Bronchial epithelial cell (primary cell): ENCODE measurements at regions not wholly inside any gene's neighbourhood (a gene's known extent, or its start where the extent isn't known, plus 50 kb on each side); places are given as distances from the start of the nearest gene placed in this dataset.
A peak's percentile ranks its signal among the peaks of the same experiment; 100 is the strongest.

ENCODE experiments used
- DNase-seq: peaks from one replicate; pipeline ENCODE4 v3.0.0-alpha.2; 2010; ENCODE audit warnings: low read depth
- FAIRE-seq: peaks from 2 replicates; lab custom pipeline; 2011; peaks lifted over from hg19 to GRCh38; lab: Jason Lieb, UNC
- H3K27me3 ChIP-seq: 2 replicates; pipeline ENCODE4 v1.5.1; 2011; ENCODE audit warnings: low read length; ENCODE audit not compliant: control insufficient read depth, insufficient read depth
- H3K36me3 ChIP-seq: 2 replicates; pipeline ENCODE4 v1.5.1; 2011; ENCODE audit warnings: low read length; ENCODE audit not compliant: control insufficient read depth, insufficient read depth
- H3K4me3 ChIP-seq: 2 replicates; pipeline ENCODE4 v1.5.1; 2011; ENCODE audit warnings: mild to moderate bottlenecking, low read depth, low read length, control low read depth
- TF ChIP-seq, protein P1 (sequence below): IDR thresholded peaks from 2 replicates; pipeline ENCODE4 v1.5.1; 2011; ENCODE audit warnings: mild to moderate bottlenecking, moderate library complexity, low read length, control low read depth, inconsistent platforms; ENCODE audit not compliant: insufficient read depth, severe bottlenecking

DNA sequence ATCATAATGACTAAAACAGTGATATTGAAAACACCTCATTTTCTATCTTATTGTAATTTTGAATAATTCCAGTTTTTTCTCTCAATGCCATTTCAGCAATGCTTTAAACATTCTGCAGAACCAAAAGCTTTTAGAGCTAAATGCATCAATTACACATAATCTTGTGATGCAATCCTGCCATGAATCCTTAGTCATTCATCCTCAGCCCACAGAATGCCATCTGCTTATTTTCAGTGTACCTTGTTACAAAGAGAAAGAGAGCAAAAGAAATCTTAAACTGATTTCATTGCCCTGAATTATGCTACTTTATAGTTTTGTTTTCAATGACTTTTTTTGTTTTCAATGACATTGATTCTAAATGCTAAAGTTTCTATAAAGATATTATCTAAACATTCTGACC lies 1234.8 kb upstream of the C9orf72 start:
- TF ChIP-seq, protein P1, sequence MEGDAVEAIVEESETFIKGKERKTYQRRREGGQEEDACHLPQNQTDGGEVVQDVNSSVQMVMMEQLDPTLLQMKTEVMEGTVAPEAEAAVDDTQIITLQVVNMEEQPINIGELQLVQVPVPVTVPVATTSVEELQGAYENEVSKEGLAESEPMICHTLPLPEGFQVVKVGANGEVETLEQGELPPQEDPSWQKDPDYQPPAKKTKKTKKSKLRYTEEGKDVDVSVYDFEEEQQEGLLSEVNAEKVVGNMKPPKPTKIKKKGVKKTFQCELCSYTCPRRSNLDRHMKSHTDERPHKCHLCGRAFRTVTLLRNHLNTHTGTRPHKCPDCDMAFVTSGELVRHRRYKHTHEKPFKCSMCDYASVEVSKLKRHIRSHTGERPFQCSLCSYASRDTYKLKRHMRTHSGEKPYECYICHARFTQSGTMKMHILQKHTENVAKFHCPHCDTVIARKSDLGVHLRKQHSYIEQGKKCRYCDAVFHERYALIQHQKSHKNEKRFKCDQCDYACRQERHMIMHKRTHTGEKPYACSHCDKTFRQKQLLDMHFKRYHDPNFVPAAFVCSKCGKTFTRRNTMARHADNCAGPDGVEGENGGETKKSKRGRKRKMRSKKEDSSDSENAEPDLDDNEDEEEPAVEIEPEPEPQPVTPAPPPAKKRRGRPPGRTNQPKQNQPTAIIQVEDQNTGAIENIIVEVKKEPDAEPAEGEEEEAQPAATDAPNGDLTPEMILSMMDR: no peak
- Histone ChIP-seq H3K27me3 (no peaks in the 10 kb centered on the region), H3K36me3 (no peaks in the 10 kb centered on the region), H3K4me3 (no peak overlapping the region)
- no peak for FAIRE-seq
- DNase-seq: peak; percentile 82

DNA sequence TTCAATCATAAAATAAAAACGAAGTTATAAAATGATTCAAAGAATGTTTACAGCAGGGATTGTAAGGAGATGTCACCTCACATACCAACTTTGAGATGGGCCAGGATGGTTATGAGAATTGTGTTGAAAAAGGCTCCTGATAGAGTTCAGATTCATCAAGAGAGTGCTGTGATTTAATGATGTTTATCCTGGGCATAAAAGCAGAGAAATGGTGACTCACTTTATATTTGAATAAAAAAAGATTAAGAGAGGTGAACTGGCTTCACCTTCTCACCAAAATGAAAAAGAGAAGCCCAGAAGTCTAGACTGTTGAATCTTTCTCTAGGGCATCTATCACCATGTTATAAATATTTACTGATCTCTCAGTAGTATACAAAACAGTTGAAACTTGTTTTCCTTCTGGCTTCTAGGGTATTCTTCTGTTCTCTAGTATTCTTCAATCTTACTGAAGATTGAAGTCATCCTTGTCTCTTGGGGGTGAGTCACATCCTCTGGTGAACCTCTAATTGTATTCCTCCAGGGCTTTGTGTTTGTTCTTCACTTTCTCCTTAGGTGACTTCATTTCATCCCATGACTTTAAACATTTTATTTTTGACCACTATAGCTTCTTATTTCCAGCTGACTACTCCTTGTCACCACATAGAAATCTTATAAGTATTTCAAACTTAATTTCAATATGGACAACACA lies 1237.3 kb upstream of the C9orf72 start:
- TF ChIP-seq, protein P1: no peak
- FAIRE-seq (no peak), DNase-seq (peak; percentile 77)
- H3K4me3 ChIP-seq: no peak overlapping the region
- H3K36me3 ChIP-seq: no peaks in the 10 kb centered on the region
- H3K27me3 ChIP-seq: no peaks in the 10 kb centered on the region

DNA sequence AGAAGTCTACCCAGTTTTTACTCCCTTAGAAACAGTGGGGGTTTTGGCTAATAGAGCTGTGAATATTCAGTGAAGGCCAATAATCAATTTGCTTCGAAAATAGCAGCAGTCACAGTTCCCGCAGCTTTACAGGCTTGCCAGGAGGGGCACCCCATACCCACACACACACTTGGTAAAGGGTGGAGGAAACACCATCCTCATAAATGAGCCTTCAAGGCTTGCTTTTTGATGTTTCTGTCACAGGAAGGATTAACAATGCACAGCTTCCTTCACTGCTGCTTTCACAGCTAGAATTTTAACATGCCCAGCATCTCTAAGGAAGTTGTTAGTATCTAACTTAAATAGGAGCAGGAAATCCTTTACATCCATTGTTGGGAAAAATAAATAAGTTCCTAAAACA lies 1247.5 kb upstream of the C9orf72 start:
- DNase-seq (no peak), FAIRE-seq (no peak)
- no peak overlapping the region for H3K4me3 ChIP-seq
- H3K27me3 ChIP-seq: no peaks in the 10 kb centered on the region
- no peaks in the 10 kb centered on the region for H3K36me3 ChIP-seq
- TF ChIP-seq, protein P1: no peak

DNA sequence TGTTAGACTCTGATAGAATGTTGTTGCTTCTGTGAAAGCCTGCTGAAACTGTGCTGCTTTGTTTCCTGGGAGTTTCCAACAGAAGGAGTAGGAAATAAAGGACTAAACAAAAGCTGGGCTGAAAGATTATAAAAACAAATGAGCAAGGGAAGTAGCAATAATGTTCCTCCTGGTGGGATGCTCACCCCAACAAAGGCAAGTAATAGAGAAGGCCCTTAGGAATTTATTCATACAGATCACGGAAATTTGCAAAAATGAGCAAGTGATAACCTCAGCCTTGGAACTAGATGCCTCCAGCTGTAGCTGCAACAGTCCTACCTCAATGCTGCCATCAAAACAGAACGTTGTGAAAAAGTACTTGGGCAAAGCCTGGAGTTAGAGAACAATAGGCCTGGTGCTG lies 1248.0 kb upstream of the C9orf72 start:
- DNase-seq (no peak), FAIRE-seq (no peak)
- H3K27me3 ChIP-seq: no peaks in the 10 kb centered on the region
- H3K36me3 ChIP-seq: no peaks in the 10 kb centered on the region
- no peak overlapping the region for H3K4me3 ChIP-seq
- TF ChIP-seq, protein P1: no peak

DNA sequence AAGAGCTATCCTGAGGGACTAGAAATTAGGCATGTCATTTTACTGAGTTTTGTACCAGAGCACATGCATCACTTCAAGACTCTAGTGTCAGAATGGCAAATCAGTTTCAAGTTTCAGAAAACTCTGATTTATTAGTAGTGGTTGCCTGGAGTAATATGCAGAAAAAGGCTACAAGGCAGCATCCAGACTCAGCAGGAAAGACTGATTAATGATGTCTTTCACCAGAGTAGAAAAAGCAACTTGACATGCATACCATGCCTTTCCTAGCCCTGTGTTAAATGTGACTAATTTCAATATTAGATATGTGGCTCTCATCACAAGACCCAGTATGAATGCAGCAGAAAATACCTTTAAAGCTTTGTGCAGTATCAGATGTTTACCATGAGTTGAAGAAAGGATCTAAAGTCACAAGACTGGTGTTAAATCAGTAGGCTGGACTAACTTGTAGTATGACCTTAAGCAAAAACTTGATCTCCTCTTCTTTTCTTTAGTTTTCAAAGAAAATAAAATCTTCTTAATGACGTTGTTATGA lies 1251.2 kb upstream of the C9orf72 start:
- Histone ChIP-seq H3K4me3 (no peak overlapping the region), H3K36me3 (no peaks in the 10 kb centered on the region), H3K27me3 (no peaks in the 10 kb centered on the region)
- FAIRE-seq (no peak), DNase-seq (no peak)
- TF ChIP-seq, protein P1: no peak

DNA sequence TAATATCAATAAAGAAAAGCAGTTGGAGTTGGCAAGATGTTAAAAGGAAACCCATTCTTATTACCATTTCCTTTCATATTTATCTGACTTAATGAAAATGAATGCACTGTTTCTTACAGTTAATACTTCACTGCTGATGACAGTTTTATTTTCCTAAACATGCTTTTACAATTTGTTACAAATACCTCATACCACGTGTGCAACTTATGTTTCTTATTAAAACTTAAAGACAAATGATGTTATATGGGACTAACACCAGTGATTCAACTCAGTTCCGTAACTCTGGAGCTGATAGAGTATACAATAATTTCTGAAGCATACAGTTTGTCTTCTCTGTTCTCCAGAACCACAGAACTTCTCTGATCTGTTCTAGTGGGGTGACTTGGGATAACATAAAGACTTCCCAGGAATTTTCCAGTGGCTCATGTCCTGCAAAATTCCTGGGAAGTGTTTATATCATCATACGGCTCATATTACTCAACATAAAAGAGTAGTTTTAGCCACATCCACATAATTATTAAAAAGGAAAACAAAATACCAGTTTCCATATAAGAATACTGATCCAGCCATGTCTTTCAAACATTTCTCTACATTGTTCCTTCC lies 1259.0 kb upstream of the C9orf72 start:
- Histone ChIP-seq H3K4me3 (no peak overlapping the region), H3K36me3 (no peaks in the 10 kb centered on the region), H3K27me3 (no peaks in the 10 kb centered on the region)
- TF ChIP-seq, protein P1: no peak
- DNase-seq (no peak), FAIRE-seq (no peak)
